Occipital lobe (tissue), 1 donor: ENCODE measurements at regions not wholly inside any gene's neighbourhood (a gene's known extent, or its start where the extent isn't known, plus 50 kb on each side); places are given as distances from the start of the nearest gene placed in this dataset.

Experiments
- DNase-seq: peaks from one replicate; lab custom pipeline; 2025; lab: John Stamatoyannopoulos, UW

DNA sequence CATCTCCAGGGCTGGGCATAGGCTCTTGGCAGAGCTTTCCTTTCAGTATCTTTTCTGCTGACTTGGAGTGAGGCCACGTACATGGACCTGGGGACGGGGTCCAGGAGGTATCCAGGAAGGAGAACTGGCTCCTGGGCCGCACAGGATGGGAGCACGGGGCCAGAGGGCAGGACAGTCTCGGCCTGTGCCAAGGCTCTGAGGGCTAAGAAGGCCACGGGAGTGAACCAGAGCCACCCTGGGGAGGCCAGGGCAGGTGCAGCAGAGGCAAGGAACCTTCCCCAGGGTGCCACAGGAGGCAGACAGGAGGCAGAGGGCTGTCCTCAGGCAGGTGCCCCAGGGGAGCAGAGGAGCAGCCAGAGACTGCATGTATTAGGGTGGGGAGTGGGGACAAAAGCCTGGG, 50.3 kb downstream of the PLXNA1 start:
- no peak for DNase-seq

DNA sequence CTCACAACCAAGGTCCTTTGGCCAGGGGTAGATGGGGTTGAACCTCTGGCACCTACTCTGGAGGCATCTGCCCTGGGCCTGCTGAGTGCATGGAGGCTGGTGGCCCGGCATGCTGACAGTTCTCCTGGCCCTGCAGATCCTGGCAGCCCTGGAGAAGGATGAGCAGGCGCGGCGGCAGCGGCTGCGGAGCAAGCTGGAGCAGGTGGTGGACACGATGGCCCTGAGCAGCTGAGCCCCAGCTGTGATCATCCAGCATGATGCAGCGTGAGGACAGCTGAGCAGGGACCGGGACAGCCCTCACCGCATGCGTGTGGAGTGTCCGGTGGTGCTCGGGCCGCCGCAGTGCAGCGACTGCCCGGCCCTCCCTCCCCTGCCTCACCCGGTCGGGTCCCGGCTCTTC, 50.9 kb downstream of the PLXNA1 start:
- no peak for DNase-seq

DNA sequence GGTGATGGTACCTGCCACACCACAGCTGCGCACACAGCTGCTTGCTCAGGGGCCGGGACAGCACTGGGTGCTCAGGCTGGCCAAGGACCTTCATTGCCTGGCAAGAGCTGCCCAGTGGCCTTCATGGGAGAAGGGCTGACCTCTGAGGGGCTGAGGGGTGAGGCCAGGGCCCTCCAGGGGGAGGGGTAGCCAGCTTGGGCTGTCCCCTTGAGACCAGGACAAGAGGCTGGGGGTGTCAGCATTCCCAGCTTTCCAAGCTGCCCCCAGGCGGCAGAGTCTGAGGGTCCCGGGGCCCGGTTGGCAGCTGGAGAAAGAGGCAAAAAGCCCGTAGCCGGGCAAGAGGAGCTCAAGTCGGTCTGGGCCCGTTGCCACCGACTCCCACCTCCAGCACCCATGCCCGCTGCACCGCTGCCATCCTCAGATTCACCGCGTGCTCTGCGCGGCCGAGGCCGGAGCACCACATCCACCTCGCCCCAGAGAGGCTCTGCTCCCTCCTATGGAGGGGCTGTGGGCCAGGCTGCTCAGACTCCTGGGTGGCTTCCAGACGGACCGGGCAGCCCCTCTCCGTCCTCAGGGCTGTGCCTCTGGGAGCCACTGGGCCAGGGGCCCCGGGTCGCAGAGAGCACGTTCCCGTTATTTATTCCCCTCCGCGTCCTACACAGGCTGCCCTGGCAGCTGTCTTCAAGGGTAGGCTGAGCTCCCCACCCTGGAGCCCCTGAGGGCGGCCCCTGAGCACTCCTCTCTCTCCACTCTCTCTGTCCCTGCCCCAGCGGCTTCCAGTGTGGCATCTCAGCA, 51.5 kb downstream of the PLXNA1 start:
- DNase-seq, result no peak

DNA sequence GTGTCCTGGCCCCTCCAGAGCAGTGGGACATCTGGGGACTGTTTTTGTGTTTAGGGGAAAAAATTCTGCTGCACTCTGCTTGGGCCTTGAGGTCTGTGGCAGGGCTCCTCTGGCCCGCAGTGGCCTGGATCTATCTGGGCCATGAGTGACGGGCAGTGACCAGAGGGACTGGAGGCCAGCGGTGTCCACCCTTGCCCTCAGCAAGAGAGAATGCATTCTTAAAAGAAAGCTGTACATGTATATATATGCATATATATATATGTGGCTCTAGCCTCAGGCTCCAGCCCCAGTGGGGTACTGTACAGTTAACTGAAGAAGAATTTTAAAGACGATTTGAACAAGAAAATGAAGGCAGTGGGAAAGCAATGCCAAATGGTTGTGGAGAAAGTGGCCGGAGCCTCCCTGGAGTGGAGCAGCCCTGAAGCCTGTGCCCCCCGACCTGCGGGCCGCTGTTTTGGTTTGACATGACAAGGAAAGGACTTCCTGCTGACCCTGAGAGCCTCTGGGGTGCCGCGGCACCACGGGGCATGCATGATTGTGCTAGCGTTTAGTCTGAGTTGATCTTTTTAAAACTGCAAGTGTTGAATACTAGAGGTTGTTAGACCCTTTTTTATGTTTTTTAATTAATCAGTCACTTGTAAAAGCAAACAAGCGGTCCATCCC, 52.2 kb downstream of the PLXNA1 start:
- no peak for DNase-seq

DNA sequence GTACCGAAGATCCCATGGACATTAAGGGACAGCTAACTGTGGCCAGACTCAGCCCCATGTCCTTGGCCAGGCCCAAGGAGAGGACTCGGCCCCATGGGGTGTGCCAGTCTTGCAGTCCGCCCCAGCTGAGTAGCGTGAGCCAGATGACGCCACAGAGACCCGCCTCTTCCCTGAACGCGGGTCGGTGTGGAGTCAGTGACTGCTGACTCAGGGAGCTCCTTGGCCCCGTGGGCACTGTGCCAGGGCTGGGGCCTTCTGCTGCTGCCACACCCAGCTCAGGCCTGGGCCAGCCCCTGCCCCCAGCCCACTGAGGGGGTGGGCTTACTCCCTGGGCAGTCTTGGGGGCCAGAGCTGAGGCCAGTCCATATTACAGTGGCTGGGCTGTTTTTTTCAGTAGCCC, 52.8 kb downstream of the PLXNA1 start:
- no peak for DNase-seq

DNA sequence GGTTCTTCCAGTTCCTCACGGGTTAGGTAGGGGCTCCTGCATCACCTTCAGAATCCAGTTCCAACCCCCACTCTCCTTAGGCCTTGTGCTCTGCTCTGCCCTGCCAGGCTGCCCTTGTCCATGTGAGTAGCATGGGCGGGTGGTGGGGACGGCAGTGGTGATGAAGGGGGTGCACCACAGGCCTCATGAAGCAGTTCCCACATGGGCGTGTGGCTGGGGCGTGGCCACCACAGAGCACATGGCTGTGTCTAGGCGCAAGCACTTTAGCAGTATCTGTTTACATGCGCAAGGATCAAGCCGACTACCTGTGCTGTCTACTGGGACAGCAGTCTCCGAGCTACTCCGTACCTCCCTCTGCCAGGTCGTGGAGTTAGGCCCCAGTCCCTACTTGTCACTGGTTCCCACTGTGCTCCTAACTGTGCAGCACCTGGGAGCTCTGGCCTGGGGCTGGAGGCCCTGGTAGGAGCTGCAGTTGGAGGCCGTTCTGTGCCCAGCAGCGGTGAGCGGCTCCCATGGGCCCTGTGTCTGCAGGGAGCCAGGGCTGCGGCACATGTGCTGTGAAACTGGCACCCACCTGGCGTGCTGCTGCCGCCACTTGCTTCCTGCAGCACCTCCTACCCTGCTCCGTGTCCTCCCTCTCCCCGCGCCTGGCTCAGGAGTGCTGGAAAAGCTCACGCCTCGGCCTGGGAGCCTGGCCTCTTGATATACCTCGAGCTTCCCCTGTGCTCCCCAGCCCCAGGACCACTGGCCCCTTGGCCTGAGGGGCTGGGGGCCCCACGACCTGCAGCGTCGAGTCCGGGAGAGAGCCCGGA, 53.5 kb downstream of the PLXNA1 start:
- no peak for DNase-seq

DNA sequence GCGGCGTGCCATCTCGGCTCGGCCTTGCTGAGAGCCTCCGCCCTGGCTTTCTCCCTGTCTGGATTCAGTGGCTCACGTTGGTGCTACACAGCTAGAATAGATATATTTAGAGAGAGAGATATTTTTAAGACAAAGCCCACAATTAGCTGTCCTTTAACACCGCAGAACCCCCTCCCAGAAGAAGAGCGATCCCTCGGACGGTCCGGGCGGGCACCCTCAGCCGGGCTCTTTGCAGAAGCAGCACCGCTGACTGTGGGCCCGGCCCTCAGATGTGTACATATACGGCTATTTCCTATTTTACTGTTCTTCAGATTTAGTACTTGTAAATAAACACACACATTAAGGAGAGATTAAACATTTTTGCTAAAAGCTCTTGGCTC, 54.1 kb downstream of the PLXNA1 start:
- DNase-seq, result no peak

DNA sequence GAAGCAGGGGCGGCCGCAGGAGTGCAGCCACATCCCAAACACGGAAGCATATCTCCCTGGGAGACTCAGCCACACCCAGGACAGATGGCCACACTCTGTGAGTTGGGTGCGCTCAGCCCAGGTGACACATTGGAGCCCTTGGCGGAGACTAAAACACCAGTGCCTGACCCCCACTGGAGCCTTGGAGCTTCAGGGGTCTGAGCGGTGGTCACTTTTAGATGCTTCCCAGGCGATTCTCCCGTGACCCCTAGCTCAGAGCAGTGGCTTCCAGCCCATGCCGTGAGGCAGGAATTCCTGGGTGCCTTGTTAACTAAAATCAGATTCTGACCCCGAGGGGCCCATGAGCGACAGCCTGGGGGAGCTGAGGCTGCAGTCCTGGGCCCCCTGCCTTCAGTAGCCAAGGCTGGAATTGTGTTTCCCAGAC, 54.5 kb downstream of the PLXNA1 start:
- DNase-seq, result no peak

DNA sequence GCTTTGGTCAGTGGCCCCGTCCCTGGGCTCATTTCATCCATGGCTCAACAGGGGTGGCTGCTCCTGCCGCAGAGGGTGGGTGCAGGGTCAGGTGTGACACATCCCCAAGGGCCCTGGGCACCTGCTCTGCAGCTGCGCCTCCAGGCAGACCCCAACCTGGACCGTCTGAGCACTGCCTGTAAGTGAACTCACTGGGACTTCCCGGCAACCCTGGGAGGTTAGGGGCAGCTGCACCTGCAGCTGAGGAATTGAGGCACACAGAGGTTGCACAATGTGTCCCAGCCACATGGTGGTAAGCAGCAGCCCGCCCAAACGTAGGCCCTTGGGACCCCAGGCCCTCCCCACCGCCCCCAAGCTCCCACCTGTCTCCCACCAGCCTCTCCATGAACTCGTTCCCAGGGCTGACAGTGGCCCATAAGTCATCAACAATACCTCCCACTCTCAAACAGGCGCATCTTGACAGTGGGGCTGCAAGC, 55.1 kb downstream of the PLXNA1 start:
- DNase-seq, result no peak

DNA sequence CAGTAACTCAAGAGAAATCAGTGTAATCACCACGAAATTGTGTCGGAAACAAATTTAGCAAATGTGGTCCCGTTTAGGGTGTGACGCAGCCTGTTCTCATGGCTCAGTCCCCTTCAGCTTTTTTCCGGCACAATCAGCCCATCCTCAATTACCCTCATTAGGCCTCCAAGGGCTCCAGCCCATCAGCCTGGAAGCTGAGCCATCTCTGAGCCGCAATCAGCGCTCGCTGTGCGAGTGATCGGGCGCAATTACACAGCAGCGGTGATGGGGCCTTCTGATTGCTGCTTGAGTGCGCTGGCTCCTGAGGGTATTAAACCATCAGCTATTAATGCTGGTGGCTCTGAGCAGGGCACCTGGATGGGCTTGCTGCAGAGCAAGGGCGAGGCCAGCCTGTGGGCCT, 55.6 kb downstream of the PLXNA1 start:
- DNase-seq, result no peak

DNA sequence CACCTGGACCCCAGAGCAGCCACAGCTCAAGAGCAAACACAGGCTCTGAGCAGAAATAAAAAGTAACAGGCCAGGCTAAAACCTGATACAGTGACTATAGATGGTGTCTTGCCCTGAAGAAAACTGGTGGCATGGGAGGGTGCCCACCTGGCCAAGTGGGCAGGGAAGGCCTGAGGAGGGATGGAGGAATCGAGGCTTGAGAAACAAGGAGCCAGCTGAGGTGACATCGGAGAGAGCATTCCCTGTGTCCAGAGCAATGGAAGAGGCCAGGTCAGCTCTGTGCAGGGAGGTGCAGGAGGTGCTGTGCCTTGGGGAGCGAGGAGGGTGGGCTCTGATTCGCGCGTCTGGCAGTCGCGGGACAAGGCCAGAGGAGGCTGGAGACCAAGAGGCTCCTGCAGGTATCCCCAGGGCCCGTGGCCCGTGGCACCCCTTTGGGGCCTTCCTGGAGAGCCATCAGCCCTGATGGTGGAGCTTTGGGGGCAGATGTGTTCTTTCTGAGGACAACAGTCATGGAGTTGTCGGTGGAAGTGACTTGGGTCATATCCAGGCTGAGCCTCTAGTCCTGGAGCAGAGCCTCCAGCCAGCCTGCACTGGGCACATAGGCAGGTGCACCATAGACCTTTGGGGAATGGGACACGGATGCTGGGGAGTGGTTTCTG, 56.1 kb downstream of the PLXNA1 start:
- DNase-seq, result no peak

DNA sequence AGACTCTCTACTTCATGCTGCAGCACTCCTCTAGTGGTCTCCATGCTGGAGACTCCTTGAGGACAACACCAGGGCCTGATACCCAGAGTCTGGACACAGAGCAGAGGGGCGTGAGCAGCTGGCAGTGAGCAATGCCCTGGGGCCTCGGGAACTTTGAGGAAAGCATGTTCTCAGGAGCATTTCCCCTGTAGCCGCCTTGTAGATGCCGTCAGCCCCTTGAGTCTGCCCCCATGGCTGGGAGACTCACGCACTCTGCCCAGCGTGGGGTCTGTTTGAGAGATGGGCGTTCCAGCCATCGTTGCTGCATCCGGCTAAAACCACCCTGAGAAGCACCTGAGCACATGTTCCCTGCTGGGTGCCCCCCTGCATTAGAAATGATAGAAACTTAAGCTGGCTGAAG, 56.8 kb downstream of the PLXNA1 start:
- DNase-seq, result no peak

DNA sequence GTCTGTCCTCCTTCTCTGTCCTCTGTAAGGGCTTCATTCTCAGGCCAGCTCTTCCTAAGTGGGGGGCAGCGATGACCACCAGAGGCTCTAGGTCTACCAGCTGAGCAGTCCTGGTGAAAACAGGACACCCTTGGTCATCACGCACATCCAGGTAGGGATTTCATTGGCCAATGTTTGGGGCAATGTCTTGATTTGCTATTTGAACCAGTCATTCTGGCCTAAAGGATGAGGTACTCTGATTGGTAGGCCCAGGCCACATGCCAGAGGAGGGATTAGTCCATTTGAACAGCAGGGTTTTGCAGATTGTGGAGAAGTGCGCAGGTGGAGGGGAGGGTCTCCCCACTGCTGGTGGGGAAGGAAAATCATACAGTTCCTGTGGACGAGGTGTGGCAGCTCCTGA, 57.3 kb downstream of the PLXNA1 start:
- DNase-seq, result no peak

DNA sequence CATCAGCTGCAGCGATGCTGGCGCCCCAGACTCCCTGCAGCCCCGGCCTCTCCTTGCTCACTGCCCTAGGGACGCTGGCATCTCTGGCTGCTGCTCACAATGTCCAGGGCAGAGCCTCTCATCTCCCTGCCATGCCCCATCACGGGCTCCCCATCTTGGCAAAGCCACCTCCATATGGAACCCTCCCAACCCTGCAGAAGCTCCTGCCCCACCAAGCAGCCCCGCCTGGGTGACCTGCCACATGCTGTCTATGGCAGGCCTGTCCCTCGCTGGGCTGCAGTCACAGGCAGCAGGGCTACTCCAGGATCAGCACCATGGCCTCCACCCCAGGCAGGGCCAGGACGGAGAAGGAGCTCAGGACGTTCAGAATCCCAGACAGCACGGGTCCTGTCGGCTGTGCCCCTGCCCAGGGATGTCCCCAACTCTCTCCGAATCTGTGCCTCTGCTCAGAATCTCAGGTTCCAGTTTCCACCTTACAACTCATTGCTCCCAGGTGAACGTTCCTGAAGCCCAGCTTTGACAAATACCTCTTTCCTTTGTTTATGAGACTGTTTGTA, 58.4 kb downstream of the PLXNA1 start:
- DNase-seq, result no peak

DNA sequence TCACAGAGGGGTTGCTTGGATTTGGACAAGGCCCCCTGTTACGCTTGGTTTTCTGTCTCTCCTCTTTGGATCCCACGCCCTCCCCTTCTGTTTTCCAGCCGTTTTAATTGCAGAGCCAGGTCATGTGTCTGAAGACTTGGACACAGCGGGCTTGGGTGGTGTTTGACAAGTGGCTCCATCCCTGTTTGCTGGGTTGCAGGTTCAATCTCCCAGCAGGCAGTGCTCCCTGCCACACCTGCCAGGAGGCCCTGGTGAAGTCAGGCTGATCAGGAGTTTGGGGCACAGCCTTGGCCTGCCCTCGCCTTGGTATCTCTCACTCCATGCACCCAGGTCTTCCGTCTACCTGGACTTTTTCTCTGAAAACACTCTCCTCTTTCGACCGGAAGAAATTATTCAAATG, 59.0 kb downstream of the PLXNA1 start:
- no peak for DNase-seq

DNA sequence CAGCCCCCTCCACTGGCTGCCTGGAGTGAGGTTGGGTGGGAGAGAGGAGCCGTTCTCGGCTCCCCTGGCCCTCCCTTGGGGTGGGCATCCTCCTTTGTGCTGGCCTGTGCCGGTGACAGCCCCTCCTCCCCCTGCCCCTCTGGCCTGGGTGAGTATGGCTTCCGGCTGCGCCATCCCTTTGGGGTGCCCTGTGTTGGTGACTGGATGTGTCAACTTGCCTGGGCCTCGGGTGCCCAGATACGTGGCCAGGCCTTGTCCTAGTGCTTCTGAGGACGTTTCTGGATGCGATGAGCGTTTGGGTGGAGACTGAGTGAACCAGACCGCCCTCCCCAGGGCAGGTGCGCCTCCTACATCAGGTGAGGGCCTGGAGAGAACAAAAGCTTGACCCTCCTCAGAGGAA, 59.7 kb downstream of the PLXNA1 start:
- DNase-seq, result no peak

DNA sequence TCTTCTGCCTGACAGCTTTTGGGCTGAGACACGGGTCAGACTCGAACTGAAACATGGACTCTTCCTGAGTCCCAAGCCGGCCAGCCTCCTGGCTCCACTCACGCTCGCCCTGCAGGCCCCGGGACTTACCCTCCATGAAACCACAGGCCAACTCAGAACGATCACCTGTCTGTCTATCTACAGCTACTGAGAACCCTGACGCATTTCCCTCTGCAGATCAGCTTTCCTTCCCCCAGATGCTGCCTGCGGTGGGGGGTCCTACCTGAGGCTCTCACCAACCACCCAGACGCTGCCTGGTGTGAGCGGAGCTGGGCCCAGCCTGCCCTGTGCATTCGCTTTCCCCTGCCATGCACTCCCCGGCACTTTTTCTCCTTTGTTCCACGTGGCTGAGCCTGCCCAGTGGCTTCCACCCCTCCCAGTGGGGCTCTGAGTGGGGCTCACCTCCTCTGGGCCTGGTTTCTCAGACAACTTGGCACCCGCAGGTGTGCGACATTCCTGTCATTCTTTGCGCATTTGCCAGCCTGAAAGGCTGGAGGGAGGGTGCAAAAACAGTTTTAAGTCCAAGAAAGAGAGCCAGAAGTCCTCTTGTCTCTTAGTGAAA, 60.2 kb downstream of the PLXNA1 start:
- no peak for DNase-seq

DNA sequence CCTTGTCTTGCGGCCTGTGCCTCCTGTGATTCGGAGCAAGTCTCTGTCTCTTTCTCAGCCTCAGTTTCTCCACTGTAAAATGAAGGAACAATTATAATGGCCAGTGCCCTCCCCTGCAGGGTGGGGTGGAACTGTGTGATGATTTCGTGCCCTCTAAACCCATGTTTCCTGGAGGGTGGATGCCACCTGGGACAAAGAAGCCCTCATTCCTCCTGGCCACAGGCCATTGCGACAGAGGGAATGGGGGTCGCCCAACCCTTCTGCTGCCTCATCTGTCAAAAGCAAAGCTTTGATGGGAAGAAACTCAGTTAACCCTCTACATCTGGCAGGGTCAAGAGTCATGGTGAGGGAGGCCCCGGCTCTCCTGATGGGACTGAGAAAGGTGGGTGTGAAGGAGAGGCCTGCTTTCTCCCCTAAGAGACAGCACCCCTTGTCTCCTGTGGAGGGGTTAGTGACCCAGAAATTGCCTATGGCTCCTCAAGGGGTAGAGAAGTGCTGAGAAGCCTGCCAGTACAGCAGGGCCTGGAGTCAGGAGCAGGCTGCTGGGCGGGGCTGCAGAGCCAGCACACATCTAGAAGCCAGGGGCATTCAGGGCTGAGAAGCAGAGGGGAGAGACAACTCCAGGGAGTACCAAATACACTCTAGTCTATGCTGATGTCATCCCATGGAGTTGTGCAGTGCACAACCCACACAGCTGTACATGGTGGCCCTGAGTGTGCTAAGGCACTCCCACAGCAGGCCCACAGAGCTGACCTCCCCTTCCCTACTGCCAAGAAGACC, 61.0 kb downstream of the PLXNA1 start:
- no peak for DNase-seq

DNA sequence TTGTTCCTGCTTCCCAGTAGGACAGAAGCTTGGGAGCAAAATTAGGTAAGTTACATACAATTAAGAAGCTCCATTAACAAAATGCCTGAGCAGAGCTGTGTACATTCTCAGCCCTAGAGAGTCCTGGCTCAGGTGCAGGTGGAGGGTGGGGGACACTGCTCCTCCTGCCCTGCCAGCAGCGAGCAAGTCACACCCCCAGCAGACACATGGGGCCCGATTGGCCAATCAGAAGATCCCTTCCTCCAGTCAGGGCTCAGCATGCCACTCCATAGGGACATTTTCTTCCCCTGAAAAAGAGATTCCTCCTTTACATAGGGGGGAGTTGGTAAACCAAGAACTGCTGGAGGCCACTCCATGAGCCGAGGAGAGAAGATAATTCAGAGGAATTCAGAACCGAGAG, 62.1 kb downstream of the PLXNA1 start:
- no peak for DNase-seq

DNA sequence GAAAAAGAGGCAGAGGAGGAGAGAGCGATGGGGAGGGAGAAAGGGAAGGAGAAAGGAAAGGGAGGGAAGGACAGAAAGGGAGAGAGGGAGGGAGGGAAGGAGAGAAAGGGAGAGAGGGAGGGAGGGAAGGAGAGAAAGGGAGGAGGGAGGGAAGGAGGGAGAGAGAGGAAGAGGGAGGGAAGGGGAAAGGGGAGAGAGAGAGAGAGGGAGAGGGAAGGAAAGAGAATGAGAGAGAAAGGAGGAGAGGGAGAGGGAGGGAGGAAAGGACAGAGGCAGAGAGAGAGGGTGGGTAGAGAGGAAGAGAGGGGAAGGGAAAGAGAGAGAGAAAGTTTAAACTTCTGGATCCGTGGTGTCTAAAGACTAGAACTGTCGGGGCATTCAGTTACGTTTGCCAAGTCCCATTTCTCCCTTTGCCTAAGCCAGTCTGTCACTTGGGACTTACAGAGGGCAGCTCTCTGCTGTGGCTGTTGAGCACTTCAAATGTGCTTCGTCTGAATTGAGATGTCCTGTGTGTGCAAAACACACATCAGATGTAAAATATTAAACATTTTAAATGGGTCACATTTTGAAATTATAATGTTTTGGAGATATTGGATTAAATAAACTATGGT, 62.6 kb downstream of the PLXNA1 start:
- DNase-seq, result no peak
